Uterus (tissue), 3 donors: ENCODE measurements at regions not wholly inside any gene's neighbourhood (a gene's known extent, or its start where the extent isn't known, plus 50 kb on each side); places are given as distances from the start of the nearest gene placed in this dataset.
"Not testable (repeated sequence)": the region's sequence is repeated elsewhere in the genome, so short reads cannot be mapped to it uniquely, and the experiment has no call there.

Source experiments
- DNase-seq, 2 donors: peaks; one replicate each; pipeline ENCODE4 v3.0.0-alpha.2; 2019 to 2020
- H3K27ac ChIP-seq, 2 donors: fragments of 200-600 bp; sonication (generic); 1 replicate in 1 of 2; 2 replicates in 1 of 2; pipeline ENCODE4 v1.5.1; 2016 to 2018
- H3K27me3 ChIP-seq, 2 donors: fragments of 200-600 bp; sonication (generic); one replicate each; pipeline ENCODE4 v1.5.1; 2018 to 2019; ENCODE audit warnings: control low read depth in 1 of 2
- H3K36me3 ChIP-seq, 2 donors: fragments of 200-600 bp; sonication (generic); one replicate each; pipeline ENCODE4 v1.5.1; 2019; ENCODE audit warnings: control low read depth in 1 of 2
- H3K4me1 ChIP-seq, 2 donors: fragments of 200-600 bp; sonication (generic); one replicate each; pipeline ENCODE4 v1.5.1; 2018 to 2019; ENCODE audit warnings: control low read depth in 1 of 2
- H3K4me3 ChIP-seq, 2 donors: fragments of 200-600 bp; sonication (generic); 1 replicate in 1 of 2; 2 replicates in 1 of 2; pipeline ENCODE4 v1.5.1; 2018 to 2019; ENCODE audit warnings: mild to moderate bottlenecking in 1 of 2
- H3K9me3 ChIP-seq, 2 donors: fragments of 200-600 bp; sonication (generic); one replicate each; pipeline ENCODE4 v1.5.1; 2019; ENCODE audit warnings: control low read depth in 1 of 2
- POLR2A ChIP-seq, 2 donors: fragments of 450-650 bp; IDR thresholded peaks; one replicate each; pipeline ENCODE4 v1.6.1; 2016; ENCODE audit warnings: antibody characterized with exemption in 2 of 2, mild to moderate bottlenecking in 1 of 2, moderate library complexity in 1 of 2
- intact Hi-C: fragments of 100-400 bp; cut with DNase I; formaldehyde crosslinking; loops from one replicate; pipeline ENCODE4 v1.15.1; 2023; ENCODE audit warnings: low total_unique reads
- TF ChIP-seq, protein P1 (sequence below), 4 experiments: fragments of 200-600 bp in 2 of 4; fragments of 450-650 bp in 2 of 4; sonication (generic) in 2 of 4; IDR thresholded peaks; one replicate each; pipeline ENCODE4 v1.5.1; 2016 to 2019; ENCODE audit warnings: antibody characterized with exemption in 4 of 4, mild to moderate bottlenecking in 2 of 4, moderate library complexity in 1 of 4
- donor health status: DM: yes; HTN: yes; CAD: no.

DNA sequence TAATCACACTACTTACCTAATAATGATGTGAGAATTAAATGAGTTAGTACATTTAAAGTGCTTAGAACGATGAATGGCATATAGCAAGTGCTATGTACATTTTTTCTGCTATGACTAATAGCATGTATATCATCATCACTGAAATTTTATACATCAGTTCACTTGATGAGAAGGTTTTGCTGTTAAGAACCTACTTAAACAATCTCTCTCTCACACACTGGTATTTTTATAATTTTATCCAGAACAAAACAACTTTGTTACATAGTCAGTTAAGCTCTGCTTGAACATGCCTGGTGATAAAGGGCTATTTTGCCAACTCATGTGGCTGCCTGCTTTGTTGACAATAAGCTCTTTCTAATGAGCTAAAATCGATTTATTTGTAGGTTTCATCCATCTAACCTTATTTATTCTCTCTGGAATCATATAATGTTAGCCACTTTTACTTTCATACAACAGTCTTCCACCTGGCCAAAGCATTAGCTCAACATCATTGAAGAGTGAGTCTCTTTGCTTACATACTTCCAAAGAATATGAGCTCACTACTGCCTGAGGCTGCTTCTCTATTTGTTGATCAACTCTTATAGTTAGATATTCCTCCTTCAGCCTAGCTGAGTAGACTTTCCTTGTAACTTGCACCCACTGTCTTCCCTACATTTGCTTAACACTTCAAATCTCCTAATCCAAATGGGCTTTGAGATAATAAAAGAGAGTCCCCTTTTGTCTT is 372.7 kb upstream of the BOD1L1 start:
- Histone ChIP-seq H3K4me3 (no peak overlapping the region), H3K27me3 (no peaks in the 10 kb centered on the region), H3K4me1 (no peaks in the 10 kb centered on the region), H3K36me3 (no peaks in the 10 kb centered on the region), H3K27ac (no peak overlapping the region), H3K9me3 (no peaks in the 10 kb centered on the region)
- DNase-seq, result no peak
- TF ChIP-seq, protein P1, sequence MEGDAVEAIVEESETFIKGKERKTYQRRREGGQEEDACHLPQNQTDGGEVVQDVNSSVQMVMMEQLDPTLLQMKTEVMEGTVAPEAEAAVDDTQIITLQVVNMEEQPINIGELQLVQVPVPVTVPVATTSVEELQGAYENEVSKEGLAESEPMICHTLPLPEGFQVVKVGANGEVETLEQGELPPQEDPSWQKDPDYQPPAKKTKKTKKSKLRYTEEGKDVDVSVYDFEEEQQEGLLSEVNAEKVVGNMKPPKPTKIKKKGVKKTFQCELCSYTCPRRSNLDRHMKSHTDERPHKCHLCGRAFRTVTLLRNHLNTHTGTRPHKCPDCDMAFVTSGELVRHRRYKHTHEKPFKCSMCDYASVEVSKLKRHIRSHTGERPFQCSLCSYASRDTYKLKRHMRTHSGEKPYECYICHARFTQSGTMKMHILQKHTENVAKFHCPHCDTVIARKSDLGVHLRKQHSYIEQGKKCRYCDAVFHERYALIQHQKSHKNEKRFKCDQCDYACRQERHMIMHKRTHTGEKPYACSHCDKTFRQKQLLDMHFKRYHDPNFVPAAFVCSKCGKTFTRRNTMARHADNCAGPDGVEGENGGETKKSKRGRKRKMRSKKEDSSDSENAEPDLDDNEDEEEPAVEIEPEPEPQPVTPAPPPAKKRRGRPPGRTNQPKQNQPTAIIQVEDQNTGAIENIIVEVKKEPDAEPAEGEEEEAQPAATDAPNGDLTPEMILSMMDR (IDR thresholded peaks at IDR 0.05), result no peak
- no peak for TF ChIP-seq POLR2A (IDR thresholded peaks at IDR 0.05)
- intact Hi-C loops, result no loop called here

DNA sequence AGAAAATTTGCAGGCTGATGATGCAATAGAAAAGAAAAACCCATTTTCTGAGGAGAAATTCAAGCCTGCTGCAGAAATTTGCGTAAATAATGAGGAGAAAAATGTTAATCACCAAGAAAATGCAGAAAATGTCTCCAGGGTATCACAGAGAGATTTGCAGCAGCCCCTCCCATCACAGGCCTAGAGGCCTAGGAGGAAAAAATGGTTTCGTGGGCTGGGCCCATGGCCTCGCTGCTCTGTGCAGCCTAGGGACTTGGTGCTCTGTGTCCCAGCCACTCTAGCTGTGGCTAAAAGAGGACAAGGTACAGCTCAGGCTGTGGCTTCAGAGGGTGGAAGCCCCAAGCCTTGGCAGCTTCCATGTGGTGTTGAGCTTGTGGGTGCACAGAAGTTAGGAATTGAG is 374.8 kb upstream of the BOD1L1 start:
- H3K4me1 ChIP-seq, H3K9me3 ChIP-seq, H3K4me3 ChIP-seq, H3K36me3 ChIP-seq, DNase-seq, intact Hi-C loops, H3K27ac ChIP-seq, H3K27me3 ChIP-seq: not testable (repeated sequence)

DNA sequence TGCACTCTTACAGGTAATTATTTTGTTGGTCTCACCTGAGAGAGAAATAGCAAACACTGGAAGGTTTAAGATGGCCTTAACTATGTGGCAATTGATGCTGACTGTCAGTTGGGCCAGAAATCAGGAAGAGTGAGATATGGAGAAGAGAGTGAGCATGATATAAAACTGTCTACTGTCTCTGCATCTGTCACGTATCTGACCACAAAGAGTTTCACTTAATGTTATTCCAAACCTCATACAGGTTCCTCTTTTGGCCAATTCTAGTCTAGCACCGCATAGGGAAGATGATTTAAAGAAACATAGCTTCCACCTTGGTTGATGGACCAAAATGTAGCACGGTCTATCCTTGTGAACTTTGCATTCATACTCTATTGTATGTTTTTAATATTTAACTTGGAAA is 381.0 kb upstream of the BOD1L1 start:
- DNase-seq, result no peak
- H3K4me1 ChIP-seq, result no peaks in the 10 kb centered on the region
- no peak overlapping the region for H3K4me3 ChIP-seq
- H3K27ac ChIP-seq, result no peak overlapping the region
- H3K9me3 ChIP-seq, result no peaks in the 10 kb centered on the region
- TF ChIP-seq POLR2A (IDR thresholded peaks at IDR 0.05), result no peak
- TF ChIP-seq, protein P1 (IDR thresholded peaks at IDR 0.05), result no peak
- intact Hi-C loops, result no loop called here
- H3K36me3 ChIP-seq, result no peaks in the 10 kb centered on the region
- H3K27me3 ChIP-seq, result no peaks in the 10 kb centered on the region

GRCh38 chr4:14018191-14018853 is 390.8 kb upstream of the BOD1L1 start:
- H3K27me3 ChIP-seq, result no peaks in the 10 kb centered on the region
- H3K9me3 ChIP-seq, result no peaks in the 10 kb centered on the region
- H3K4me3 ChIP-seq, result no peak overlapping the region
- H3K4me1 ChIP-seq, result no peaks in the 10 kb centered on the region
- no peak for TF ChIP-seq POLR2A (IDR thresholded peaks at IDR 0.05)
- TF ChIP-seq, protein P1 (IDR thresholded peaks at IDR 0.05), result no peak
- no peak for DNase-seq
- intact Hi-C loops, result no loop called here
- no peaks in the 10 kb centered on the region for H3K36me3 ChIP-seq
- no peak overlapping the region for H3K27ac ChIP-seq

GRCh38 chr4:14022456-14022855 is 394.9 kb upstream of the BOD1L1 start:
- no peaks in the 10 kb centered on the region for H3K27me3 ChIP-seq
- H3K4me3 ChIP-seq, result no peak overlapping the region
- no peak for DNase-seq
- no peaks in the 10 kb centered on the region for H3K9me3 ChIP-seq
- H3K4me1 ChIP-seq, result no peaks in the 10 kb centered on the region
- TF ChIP-seq, protein P1 (IDR thresholded peaks at IDR 0.05), result no peak
- TF ChIP-seq POLR2A (IDR thresholded peaks at IDR 0.05), result no peak
- intact Hi-C loops, result no loop called here
- no peak overlapping the region for H3K27ac ChIP-seq
- no peaks in the 10 kb centered on the region for H3K36me3 ChIP-seq
